Calu3 (cell line): ENCODE measurements at regions not wholly inside any gene's neighbourhood (a gene's known extent, or its start where the extent isn't known, plus 50 kb on each side); places are given as distances from the start of the nearest gene placed in this dataset.

Experiments used
- BruUV-seq: library from RNA; stranded (reverse); fragments of 400-500 nt; replicated peaks from 2 replicates; lab custom pipeline; 2021; lab: Mats Ljungman, UMichigan
- CTCF ChIA-PET: fragments of 300-600 bp; sonication (Branson Sonifier 250); formaldehyde crosslinking; loops from one replicate; lab custom pipeline; 2022; ENCODE audit warnings: antibody characterized with exemption; lab: Charles Lee
- DNase-seq: peaks from one replicate; pipeline ENCODE4 v3.0.0; 2022
- H3K27ac Mint-ChIP-seq: one replicate; pipeline ENCODE4 v1.8.0; 2022; ENCODE audit warnings: mixed read lengths; ENCODE audit not compliant: unreplicated experiment
- H3K27me3 Mint-ChIP-seq: one replicate; pipeline ENCODE4 v1.8.0; 2022; ENCODE audit warnings: mixed read lengths; ENCODE audit not compliant: unreplicated experiment
- H3K36me3 Mint-ChIP-seq: one replicate; pipeline ENCODE4 v1.8.0; 2022; ENCODE audit warnings: mild to moderate bottlenecking, moderate library complexity, mixed read lengths; ENCODE audit not compliant: insufficient read depth, unreplicated experiment
- H3K4me1 Mint-ChIP-seq: one replicate; pipeline ENCODE4 v1.8.0; 2022; ENCODE audit warnings: mild to moderate bottlenecking, low read depth, mixed read lengths; ENCODE audit not compliant: unreplicated experiment
- H3K4me3 Mint-ChIP-seq: one replicate; pipeline ENCODE4 v1.8.0; 2022; ENCODE audit warnings: mild to moderate bottlenecking, low read depth, moderate library complexity, mixed read lengths; ENCODE audit not compliant: unreplicated experiment
- H3K9me3 Mint-ChIP-seq: one replicate; pipeline ENCODE4 v1.8.0; 2022; ENCODE audit warnings: low read depth, mixed read lengths; ENCODE audit not compliant: unreplicated experiment
- CTCF ChIP-seq: fragments of 200-600 bp; IDR thresholded peaks from one replicate; pipeline ENCODE4 v1.8.0; 2022; ENCODE audit warnings: antibody characterized with exemption; ENCODE audit not compliant: unreplicated experiment
- intact Hi-C: fragments of 100-400 bp; cut with micrococcal nuclease; formaldehyde crosslinking; loops from one replicate; pipeline ENCODE4 v1.10.0; 2022; ENCODE audit not compliant: unreplicated experiment

GRCh38 chr5:84791730-84792129, 407.1 kb upstream of the EDIL3 start:
- peaks cover 2% of the 10 kb centered on the region for H3K9me3 Mint-ChIP-seq
- H3K4me1 Mint-ChIP-seq: no peaks in the 10 kb centered on the region
- DNase-seq: no peak
- TF ChIP-seq CTCF: no peak
- H3K36me3 Mint-ChIP-seq: no peaks in the 10 kb centered on the region
- no peaks in the 10 kb centered on the region for H3K27me3 Mint-ChIP-seq
- intact Hi-C loops: no loop called here
- H3K27ac Mint-ChIP-seq: no peak overlapping the region
- CTCF ChIA-PET: no interaction called here
- H3K4me3 Mint-ChIP-seq: no peak overlapping the region
- no TSS peak for BruUV-seq

GRCh38 chr5:84791138-84791537, 406.5 kb upstream of the EDIL3 start:
- no TSS peak for BruUV-seq
- Mint-ChIP-seq H3K4me3 (no peak overlapping the region), H3K36me3 (no peaks in the 10 kb centered on the region), H3K9me3 (peaks cover 2% of the 10 kb centered on the region), H3K27me3 (no peaks in the 10 kb centered on the region), H3K4me1 (no peaks in the 10 kb centered on the region), H3K27ac (no peak overlapping the region)
- CTCF ChIA-PET: interaction anchor here (0.6 kb wide), 1 partner anchor 13 kb away, joined by 3 read pairs; no protein-coding TSS in a partner anchor
- intact Hi-C loops: no loop called here
- no peak for DNase-seq
- TF ChIP-seq CTCF: no peak

GRCh38 chr5:84790406-84790805, 405.7 kb upstream of the EDIL3 start:
- DNase-seq: no peak
- H3K9me3 Mint-ChIP-seq: peaks cover 2% of the 10 kb centered on the region
- H3K4me1 Mint-ChIP-seq: no peaks in the 10 kb centered on the region
- intact Hi-C loops: no loop called here
- H3K27me3 Mint-ChIP-seq: no peaks in the 10 kb centered on the region
- no peak overlapping the region for H3K27ac Mint-ChIP-seq
- no peak overlapping the region for H3K4me3 Mint-ChIP-seq
- TF ChIP-seq CTCF: no peak
- CTCF ChIA-PET: interaction anchor here (0.6 kb wide), 1 partner anchor 14 kb away, joined by 3 read pairs; no protein-coding TSS in a partner anchor
- no peaks in the 10 kb centered on the region for H3K36me3 Mint-ChIP-seq
- no TSS peak for BruUV-seq

GRCh38 chr5:84783003-84783402, 398.3 kb upstream of the EDIL3 start:
- intact Hi-C loops: no loop called here
- DNase-seq: no peak
- no peaks in the 10 kb centered on the region for H3K27me3 Mint-ChIP-seq
- TF ChIP-seq CTCF: no peak
- no peaks in the 10 kb centered on the region for H3K4me1 Mint-ChIP-seq
- H3K27ac Mint-ChIP-seq: no peak overlapping the region
- no TSS peak for BruUV-seq
- peaks cover 2% of the 10 kb centered on the region for H3K9me3 Mint-ChIP-seq
- no peak overlapping the region for H3K4me3 Mint-ChIP-seq
- CTCF ChIA-PET: no interaction called here
- H3K36me3 Mint-ChIP-seq: no peaks in the 10 kb centered on the region
